HL-60 (cell line): ENCODE measurements at regions not wholly inside any gene's neighbourhood (a gene's known extent, or its start where the extent isn't known, plus 50 kb on each side); places are given as distances from the start of the nearest gene placed in this dataset.

Source experiments
- DNase-seq, 2 experiments: peaks; one replicate each; pipeline ENCODE4 v3.0.0-alpha.2; 2010 to 2020; ENCODE audit warnings: low read depth in 1 of 2, low spot score in 1 of 2
- H3K27ac ChIP-seq: fragments of 250-450 bp; sonication (Bioruptor Pico); replicated peaks from 2 replicates; pipeline ENCODE4 v1.5.1; 2020; ENCODE audit warnings: mild to moderate bottlenecking, moderate library complexity
- H3K27me3 ChIP-seq: fragments of 250-450 bp; sonication (Bioruptor Pico); 2 replicates; pipeline ENCODE4 v1.5.1; 2021; ENCODE audit warnings: mild to moderate bottlenecking, moderate library complexity; ENCODE audit not compliant: insufficient read depth, poor library complexity, severe bottlenecking
- H3K4me3 ChIP-seq: replicated peaks from 2 replicates; pipeline ENCODE4 v1.5.1; 2011; ENCODE audit warnings: mild to moderate bottlenecking, control low read depth, low read length; ENCODE audit not compliant: insufficient read depth
- GABPA ChIP-seq: IDR thresholded peaks from 2 replicates; pipeline ENCODE4 v1.6.1; 2012; ENCODE audit warnings: low read depth
- POLR2AphosphoS5 ChIP-seq: IDR thresholded peaks from 2 replicates; pipeline ENCODE4 v1.6.1; 2012; ENCODE audit warnings: low read depth
- SPI1 ChIP-seq: IDR thresholded peaks from 2 replicates; pipeline ENCODE4 v1.6.1; 2012; ENCODE audit warnings: low read depth, mild to moderate bottlenecking, borderline replicate concordance
- TF ChIP-seq, protein P1 (sequence below): IDR thresholded peaks from 2 replicates; pipeline ENCODE4 v1.6.1; 2012; ENCODE audit warnings: low read depth; ENCODE audit not compliant: insufficient replicate concordance
- TF ChIP-seq, protein P2 (sequence below): IDR thresholded peaks from one replicate; pipeline ENCODE4 v1.5.1; 2011; ENCODE audit warnings: low read length, control low read depth, inconsistent platforms; ENCODE audit not compliant: insufficient read depth

DNA sequence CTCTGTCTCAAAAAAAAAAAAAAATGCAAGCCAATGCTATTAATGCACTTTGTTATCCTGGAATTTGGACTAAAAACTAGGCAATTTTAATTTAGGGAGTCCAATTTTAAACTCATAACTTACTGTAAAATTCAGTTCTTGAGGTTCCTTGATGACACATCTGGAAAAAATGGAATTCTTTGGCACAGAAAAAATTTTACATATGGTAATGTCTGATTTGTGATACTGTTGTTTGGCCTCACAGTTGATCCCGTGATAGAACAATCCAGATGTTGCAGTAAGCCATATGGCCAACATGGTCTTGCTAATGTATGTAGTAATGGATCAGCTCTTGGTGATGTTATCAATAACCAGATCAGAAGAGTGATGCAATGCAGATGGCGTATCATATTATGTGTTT, 1089.8 kb downstream of the FLRT2 start:
- Histone ChIP-seq H3K27ac (no peak overlapping the region), H3K27me3 (no peaks in the 10 kb centered on the region), H3K4me3 (no peak overlapping the region)
- TF ChIP-seq POLR2AphosphoS5 (no peak), GABPA (no peak), SPI1 (no peak)
- TF ChIP-seq, protein P1, sequence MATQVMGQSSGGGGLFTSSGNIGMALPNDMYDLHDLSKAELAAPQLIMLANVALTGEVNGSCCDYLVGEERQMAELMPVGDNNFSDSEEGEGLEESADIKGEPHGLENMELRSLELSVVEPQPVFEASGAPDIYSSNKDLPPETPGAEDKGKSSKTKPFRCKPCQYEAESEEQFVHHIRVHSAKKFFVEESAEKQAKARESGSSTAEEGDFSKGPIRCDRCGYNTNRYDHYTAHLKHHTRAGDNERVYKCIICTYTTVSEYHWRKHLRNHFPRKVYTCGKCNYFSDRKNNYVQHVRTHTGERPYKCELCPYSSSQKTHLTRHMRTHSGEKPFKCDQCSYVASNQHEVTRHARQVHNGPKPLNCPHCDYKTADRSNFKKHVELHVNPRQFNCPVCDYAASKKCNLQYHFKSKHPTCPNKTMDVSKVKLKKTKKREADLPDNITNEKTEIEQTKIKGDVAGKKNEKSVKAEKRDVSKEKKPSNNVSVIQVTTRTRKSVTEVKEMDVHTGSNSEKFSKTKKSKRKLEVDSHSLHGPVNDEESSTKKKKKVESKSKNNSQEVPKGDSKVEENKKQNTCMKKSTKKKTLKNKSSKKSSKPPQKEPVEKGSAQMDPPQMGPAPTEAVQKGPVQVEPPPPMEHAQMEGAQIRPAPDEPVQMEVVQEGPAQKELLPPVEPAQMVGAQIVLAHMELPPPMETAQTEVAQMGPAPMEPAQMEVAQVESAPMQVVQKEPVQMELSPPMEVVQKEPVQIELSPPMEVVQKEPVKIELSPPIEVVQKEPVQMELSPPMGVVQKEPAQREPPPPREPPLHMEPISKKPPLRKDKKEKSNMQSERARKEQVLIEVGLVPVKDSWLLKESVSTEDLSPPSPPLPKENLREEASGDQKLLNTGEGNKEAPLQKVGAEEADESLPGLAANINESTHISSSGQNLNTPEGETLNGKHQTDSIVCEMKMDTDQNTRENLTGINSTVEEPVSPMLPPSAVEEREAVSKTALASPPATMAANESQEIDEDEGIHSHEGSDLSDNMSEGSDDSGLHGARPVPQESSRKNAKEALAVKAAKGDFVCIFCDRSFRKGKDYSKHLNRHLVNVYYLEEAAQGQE, result no peak
- TF ChIP-seq, protein P2, sequence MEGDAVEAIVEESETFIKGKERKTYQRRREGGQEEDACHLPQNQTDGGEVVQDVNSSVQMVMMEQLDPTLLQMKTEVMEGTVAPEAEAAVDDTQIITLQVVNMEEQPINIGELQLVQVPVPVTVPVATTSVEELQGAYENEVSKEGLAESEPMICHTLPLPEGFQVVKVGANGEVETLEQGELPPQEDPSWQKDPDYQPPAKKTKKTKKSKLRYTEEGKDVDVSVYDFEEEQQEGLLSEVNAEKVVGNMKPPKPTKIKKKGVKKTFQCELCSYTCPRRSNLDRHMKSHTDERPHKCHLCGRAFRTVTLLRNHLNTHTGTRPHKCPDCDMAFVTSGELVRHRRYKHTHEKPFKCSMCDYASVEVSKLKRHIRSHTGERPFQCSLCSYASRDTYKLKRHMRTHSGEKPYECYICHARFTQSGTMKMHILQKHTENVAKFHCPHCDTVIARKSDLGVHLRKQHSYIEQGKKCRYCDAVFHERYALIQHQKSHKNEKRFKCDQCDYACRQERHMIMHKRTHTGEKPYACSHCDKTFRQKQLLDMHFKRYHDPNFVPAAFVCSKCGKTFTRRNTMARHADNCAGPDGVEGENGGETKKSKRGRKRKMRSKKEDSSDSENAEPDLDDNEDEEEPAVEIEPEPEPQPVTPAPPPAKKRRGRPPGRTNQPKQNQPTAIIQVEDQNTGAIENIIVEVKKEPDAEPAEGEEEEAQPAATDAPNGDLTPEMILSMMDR, result no peak
- DNase-seq, result no peak

DNA sequence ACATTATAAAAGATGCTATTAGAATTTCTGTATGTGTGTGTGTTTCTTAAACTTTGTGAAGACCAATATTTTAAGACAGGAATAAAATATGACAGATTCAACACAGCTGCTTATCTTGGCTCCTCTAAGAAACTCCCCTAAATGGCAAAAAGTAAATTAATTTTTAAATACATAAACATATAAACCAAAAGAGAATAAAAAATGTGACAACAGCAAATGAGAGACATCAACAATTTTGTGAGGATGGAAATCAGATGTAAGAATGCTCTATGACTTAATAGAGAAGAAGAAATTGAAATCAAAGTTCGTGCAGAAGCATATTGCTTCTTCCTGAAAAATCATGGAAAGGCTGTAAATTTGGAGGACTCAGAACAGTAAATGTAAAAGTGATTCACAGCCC, 1083.8 kb downstream of the FLRT2 start:
- H3K27me3 ChIP-seq, result no peaks in the 10 kb centered on the region
- TF ChIP-seq POLR2AphosphoS5 (no peak), GABPA (no peak), SPI1 (no peak)
- TF ChIP-seq, protein P2, result no peak
- TF ChIP-seq, protein P1, result no peak
- H3K27ac ChIP-seq, result no peak overlapping the region
- H3K4me3 ChIP-seq, result no peak overlapping the region
- DNase-seq, result no peak

DNA sequence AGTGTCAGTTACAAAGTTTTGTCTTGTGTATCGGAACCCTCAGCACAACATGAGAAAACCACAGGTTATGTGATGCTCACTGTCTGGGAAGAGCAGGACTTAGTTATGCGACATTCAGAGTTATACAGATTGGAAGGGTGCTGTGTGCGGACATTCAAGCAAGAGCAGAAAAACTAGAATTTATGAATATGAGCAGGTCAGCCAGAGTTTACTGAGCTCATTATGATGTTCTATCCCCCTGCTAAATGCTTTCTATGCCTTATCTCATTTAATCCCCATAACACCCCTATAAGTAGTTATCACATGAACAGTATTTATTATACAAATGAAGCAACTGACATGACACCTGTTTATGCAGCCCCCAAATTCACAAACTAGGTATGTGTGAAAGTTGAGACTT, 1083.2 kb downstream of the FLRT2 start:
- TF ChIP-seq POLR2AphosphoS5, result no peak
- TF ChIP-seq, protein P1, result no peak
- TF ChIP-seq SPI1, result no peak
- no peak for TF ChIP-seq GABPA
- TF ChIP-seq, protein P2, result no peak
- no peak for DNase-seq
- H3K27ac ChIP-seq, result no peak overlapping the region
- H3K27me3 ChIP-seq, result no peaks in the 10 kb centered on the region
- H3K4me3 ChIP-seq, result no peak overlapping the region
